ENCODE measurements at regions not wholly inside any gene's neighbourhood (a gene's known extent, or its start where the extent isn't known, plus 50 kb on each side); places are given as distances from the start of the nearest gene placed in this dataset.
A peak's percentile ranks its signal among the peaks of the same experiment; 100 is the strongest.

DNA sequence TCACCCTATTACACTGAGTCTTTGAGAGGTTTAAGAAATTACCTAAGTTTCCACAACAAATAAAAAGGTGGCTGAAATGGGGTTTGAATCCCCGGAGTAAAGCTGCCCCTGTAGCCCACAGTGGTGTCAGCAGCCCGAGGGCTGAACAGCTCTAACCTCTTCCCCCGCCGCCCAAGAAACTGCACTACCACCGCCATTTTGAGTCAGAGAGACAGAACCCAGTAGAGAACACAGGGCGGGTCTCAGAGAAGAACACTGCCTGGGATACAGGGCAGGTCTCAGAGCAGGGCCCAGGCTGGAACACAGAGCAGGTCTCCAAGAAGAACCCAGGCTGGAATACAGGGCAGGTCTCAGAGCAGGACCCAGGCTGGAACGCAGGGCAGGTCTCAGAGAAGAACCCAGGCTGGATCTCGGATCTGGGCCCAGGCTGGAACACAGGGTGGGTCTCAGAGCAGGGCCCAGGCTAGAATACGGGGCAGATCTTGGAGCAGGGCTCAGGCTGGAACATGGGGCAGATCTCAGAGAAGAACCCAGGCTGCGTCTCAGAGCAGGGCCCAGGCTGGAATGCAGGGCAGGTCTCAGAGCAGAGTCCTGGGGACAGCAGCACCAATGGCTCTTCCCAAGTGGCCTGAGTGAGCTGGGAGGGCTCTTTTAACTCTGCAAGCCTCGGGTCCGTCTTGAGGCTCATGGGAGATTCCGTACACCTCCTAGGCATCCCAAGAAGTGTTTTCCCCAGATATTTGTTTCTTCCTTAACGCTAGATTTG lies 85.9 kb upstream of the LANCL2 start:
- no peaks in the 10 kb centered on the region for H3K9me3 Mint-ChIP-seq
- H3K27ac Mint-ChIP-seq = no peak overlapping the region
- H3K36me3 Mint-ChIP-seq (ENCODE audit: low read depth) = no peaks in the 10 kb centered on the region
- no peaks in the 10 kb centered on the region for H3K4me1 Mint-ChIP-seq
- ChIA-PET CTCF (interaction anchor here (0.5 to 3.3 kb wide), 3 partner anchors 18 to 136 kb away, joined by 3 to 11 read pairs (median 3); no protein-coding TSS in a partner anchor), POLR2A (no interaction called here)
- H3K27me3 Mint-ChIP-seq = peaks cover 5% of the 10 kb centered on the region
- no peak for DNase-seq
- H3K4me3 Mint-ChIP-seq = no peak overlapping the region

DNA sequence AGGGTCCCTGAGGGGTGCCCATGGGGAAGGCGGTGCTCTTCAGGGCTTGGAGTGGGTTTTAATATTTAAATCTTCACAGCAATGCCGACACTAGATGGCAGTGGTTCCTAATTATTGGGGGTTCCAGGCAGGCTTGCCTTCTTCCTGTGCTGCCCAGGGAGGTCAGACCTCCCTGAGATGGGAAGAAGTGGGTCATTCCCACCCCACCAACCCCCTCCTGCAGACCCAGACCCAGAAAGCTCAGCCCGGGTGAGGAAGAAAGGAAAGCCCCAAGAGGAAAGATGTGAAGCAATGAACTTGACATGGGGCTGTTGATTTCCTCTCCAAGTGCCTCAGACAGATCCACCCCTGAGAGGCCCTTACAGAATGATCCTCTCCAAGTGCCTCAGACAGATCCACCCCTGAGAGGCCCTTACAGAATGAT lies 85.1 kb upstream of the LANCL2 start:
- H3K27ac Mint-ChIP-seq = no peak overlapping the region
- no peak overlapping the region for H3K4me3 Mint-ChIP-seq

GRCh38 chr7:55285665-55286064 lies 79.5 kb upstream of the LANCL2 start:
- H3K4me1 Mint-ChIP-seq = no peaks in the 10 kb centered on the region
- no peaks in the 10 kb centered on the region for H3K36me3 Mint-ChIP-seq (ENCODE audit: low read depth)
- POLR2A ChIA-PET = no interaction called here
- no peak for DNase-seq
- H3K27ac Mint-ChIP-seq = no peak overlapping the region
- no peak overlapping the region for H3K4me3 Mint-ChIP-seq
- no peaks in the 10 kb centered on the region for H3K9me3 Mint-ChIP-seq
- H3K27me3 Mint-ChIP-seq = peaks cover 34% of the 10 kb centered on the region
- CTCF ChIA-PET = no interaction called here

More for the DNA sequence above, 85.1 kb upstream of the LANCL2 start:
- POLR2A ChIA-PET = no interaction called here
- CTCF ChIA-PET = interaction anchor here (0.6 to 3.3 kb wide), 5 partner anchors 72 to 148 kb away, joined by 3 to 11 read pairs (median 3); no protein-coding TSS in a partner anchor
- Mint-ChIP-seq H3K4me1 (no peaks in the 10 kb centered on the region), H3K36me3 (ENCODE audit: low read depth) (no peaks in the 10 kb centered on the region), H3K9me3 (no peaks in the 10 kb centered on the region), H3K27me3 (peaks cover 5% of the 10 kb centered on the region)
- DNase-seq = peak; percentile 77

DNA sequence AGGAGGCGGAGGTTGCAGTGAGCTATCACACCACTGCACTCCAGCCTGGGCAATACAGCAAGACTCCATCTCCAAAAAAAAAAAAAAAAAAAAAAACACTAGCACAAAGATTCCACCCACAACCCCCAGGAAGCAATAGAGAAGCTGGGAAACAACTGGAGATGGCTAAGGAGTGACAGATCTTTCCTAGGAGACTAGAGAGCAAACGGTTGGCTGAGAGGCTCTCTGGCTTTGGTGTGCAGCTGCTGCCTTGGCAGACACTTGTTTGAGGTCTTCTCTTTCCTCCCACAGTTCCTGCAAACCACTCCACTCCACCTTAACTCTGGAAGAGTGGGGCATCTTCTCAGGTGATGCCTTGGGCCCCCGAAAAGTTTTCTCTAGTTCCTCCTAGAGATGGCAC lies 78.5 kb upstream of the LANCL2 start:
- no peak for DNase-seq
- ChIA-PET CTCF (no interaction called here), POLR2A (no interaction called here)
- no peak overlapping the region for H3K4me3 Mint-ChIP-seq
- H3K27ac Mint-ChIP-seq = no peak overlapping the region
- H3K27me3 Mint-ChIP-seq = peaks cover 44% of the 10 kb centered on the region
- H3K9me3 Mint-ChIP-seq = no peaks in the 10 kb centered on the region
- H3K4me1 Mint-ChIP-seq = no peaks in the 10 kb centered on the region
- H3K36me3 Mint-ChIP-seq (ENCODE audit: low read depth) = no peaks in the 10 kb centered on the region

- CTCF ChIA-PET = interaction anchor here (1.1 to 2.5 kb wide), 2 partner anchors 11 to 21 kb away, joined by 3 to 8 read pairs; no protein-coding TSS in a partner anchor
- no peak overlapping the region for H3K4me3 Mint-ChIP-seq
- H3K36me3 Mint-ChIP-seq (ENCODE audit: low read depth) = no peaks in the 10 kb centered on the region
- no peaks in the 10 kb centered on the region for H3K9me3 Mint-ChIP-seq
- no peaks in the 10 kb centered on the region for H3K4me1 Mint-ChIP-seq
- DNase-seq = no peak
- POLR2A ChIA-PET = no interaction called here
- peaks cover 59% of the 10 kb centered on the region for H3K27me3 Mint-ChIP-seq
- H3K27ac Mint-ChIP-seq = no peak overlapping the region
These were observed 76.9 kb upstream of the LANCL2 start for GRCh38 chr7:55288070-55288824.

- no peak overlapping the region for H3K27ac Mint-ChIP-seq
- H3K27me3 Mint-ChIP-seq = peaks cover 43% of the 10 kb centered on the region
- DNase-seq = no peak
- H3K9me3 Mint-ChIP-seq = no peaks in the 10 kb centered on the region
- POLR2A ChIA-PET = no interaction called here
- no peak overlapping the region for H3K4me3 Mint-ChIP-seq
- CTCF ChIA-PET = interaction anchor here (0.7 kb wide), 1 partner anchor 64 kb away, joined by 3 read pairs; no protein-coding TSS in a partner anchor
- no peaks in the 10 kb centered on the region for H3K4me1 Mint-ChIP-seq
- no peaks in the 10 kb centered on the region for H3K36me3 Mint-ChIP-seq (ENCODE audit: low read depth)
These were observed 69.1 kb upstream of the LANCL2 start for GRCh38 chr7:55296070-55296469.

DNA sequence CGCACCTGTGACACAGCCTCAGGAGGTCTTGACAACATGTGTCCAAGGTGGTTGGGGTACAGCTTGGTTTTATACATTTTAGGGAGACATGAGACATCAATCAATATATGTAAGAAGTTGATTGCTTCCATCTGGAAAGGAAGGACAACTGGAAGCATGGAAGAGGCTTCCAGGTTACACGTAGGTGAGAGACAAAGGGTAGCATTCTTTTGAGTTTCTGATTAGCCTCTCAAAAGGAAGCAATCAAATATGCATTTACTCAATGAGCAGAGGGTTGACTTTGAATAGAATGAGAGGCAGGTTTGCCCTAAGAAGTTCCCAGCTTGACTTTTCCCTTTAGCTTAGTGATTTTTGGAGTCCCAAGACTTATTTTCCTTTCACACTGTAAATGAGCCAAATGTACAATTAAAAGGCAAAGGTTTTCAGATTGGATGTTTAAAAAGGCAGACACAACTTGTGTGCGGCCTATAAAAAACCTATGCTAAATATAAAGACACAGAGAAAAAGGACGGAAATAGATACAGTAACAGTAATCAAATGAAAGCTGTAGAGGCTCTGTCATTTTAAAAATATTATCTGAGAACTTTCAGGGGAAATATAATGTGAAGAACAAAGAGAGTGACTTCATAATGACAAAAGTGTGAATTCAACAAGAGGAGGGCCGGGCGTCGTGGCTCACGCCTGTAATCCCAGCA lies 65.7 kb upstream of the LANCL2 start:
- no peak overlapping the region for H3K27ac Mint-ChIP-seq
- CTCF ChIA-PET = interaction anchor here (1.5 kb wide), 1 partner anchor 10 kb away, joined by 5 read pairs; no protein-coding TSS in a partner anchor

DNA sequence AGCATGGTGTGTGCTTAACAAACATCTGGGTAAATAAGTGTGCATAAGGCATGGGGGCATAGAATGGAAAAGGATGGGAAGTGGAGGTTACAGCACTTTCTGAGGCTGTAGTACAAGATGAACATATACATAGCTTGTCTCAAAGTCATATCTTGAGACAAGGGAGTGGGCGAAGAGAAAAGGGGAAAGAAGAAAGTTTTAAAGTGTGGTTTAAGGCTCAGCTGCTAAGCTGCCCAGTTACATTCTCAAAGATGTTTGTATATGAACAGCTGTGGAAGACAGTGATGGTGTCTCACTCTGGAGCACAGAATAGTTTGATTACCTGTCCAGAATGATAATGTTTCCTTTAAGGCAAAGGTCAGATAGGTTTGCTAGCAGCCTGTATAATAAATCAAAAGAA lies 61.9 kb upstream of the LANCL2 start:
- ChIA-PET POLR2A (no interaction called here), CTCF (no interaction called here)

More for the DNA sequence above, 65.7 kb upstream of the LANCL2 start:
- DNase-seq = no peak
- Mint-ChIP-seq H3K9me3 (no peaks in the 10 kb centered on the region), H3K27me3 (peaks cover 28% of the 10 kb centered on the region), H3K4me1 (no peaks in the 10 kb centered on the region), H3K36me3 (ENCODE audit: low read depth) (no peaks in the 10 kb centered on the region), H3K4me3 (no peak overlapping the region)
- POLR2A ChIA-PET = no interaction called here

DNA sequence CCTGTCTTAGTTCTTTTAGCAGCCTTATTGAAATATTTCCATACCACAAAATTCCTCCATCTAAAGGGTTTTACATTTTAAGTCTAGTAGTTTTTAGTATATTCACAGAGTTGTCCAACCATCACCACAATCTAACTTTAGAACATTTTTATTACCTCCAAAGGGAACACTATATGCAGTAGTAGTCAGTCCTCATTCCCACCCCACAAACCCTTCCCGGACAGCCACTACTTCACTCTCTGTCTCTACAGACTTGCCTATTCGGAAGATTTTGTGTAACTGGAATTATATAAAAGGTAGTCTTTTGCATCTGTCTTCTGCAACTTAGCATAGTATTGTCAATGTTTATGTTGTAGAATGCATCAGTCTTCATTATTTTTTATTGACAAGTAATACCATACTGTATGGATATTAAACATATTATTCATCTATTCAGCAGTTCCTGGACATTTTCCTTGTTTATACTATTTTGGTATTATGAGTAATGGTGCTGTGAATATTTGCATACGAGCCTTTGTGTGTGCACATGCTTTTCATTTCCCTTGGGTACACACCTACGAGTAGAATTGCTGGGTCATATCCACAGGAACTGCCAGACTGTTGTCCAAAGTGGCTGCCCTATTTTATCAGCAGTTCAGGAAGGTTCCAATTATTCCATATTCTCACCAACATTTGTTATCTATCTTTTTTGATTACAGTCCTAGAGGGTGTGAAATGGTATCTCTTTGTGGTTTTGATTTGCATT lies 60.9 kb upstream of the LANCL2 start:
- Mint-ChIP-seq H3K9me3 (peaks cover 2% of the 10 kb centered on the region), H3K4me1 (peaks cover 14% of the 10 kb centered on the region)

More for the DNA sequence above, 61.9 kb upstream of the LANCL2 start:
- H3K4me3 Mint-ChIP-seq = no peak overlapping the region
- H3K4me1 Mint-ChIP-seq = peaks cover 4% of the 10 kb centered on the region
- peaks cover 35% of the 10 kb centered on the region for H3K27me3 Mint-ChIP-seq
- H3K27ac Mint-ChIP-seq = no peak overlapping the region
- H3K36me3 Mint-ChIP-seq (ENCODE audit: low read depth) = no peaks in the 10 kb centered on the region
- DNase-seq = no peak
- H3K9me3 Mint-ChIP-seq = no peaks in the 10 kb centered on the region

DNA sequence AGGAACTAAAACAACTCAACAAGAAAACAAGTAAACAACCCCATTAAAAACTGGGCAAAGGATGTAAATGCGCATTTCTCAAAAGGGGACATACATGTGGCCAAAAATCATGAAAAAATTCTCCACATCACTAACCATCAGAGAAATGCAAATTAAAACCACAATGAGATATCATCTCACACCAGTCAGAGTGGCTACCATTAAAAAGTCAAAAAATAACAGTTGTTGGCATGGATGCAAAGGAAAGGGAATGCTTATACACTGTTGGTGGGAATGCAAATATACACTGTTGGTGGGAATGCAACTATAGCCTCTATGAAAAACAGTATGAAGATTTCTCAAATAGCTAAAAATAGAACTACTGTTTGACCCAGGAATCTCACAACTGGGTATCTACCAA lies 60.0 kb upstream of the LANCL2 start:
- Mint-ChIP-seq H3K27ac (no peak overlapping the region), H3K9me3 (peaks cover 2% of the 10 kb centered on the region), H3K27me3 (peaks cover 24% of the 10 kb centered on the region), H3K36me3 (ENCODE audit: low read depth) (no peaks in the 10 kb centered on the region), H3K4me3 (no peak overlapping the region), H3K4me1 (peaks cover 23% of the 10 kb centered on the region)
- DNase-seq = no peak
- CTCF ChIA-PET = no interaction called here
- POLR2A ChIA-PET = no interaction called here

More for the DNA sequence above, 60.9 kb upstream of the LANCL2 start:
- H3K36me3 Mint-ChIP-seq (ENCODE audit: low read depth) = no peaks in the 10 kb centered on the region
- no peak overlapping the region for H3K27ac Mint-ChIP-seq
- ChIA-PET CTCF (no interaction called here), POLR2A (no interaction called here)
- no peak overlapping the region for H3K4me3 Mint-ChIP-seq
- no peak for DNase-seq
- peaks cover 30% of the 10 kb centered on the region for H3K27me3 Mint-ChIP-seq

DNA sequence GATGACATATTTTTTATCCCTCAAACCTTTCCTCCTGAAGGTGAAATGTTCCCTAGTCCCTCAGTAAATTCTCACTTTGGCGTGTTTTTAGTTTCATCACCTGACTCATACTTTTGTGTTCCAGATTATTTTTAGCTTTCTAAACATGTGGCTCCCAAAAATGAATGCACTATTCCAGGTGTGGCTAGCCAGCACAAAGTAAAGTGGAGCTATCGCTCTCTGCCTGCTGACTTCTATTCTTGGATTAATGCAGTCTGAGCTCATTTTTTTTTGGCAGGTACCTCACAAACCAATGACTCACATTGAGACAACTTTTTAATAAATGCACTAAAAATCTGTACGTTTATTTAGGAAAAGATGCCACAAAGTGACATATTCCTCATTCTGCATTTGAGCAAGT lies 58.8 kb upstream of the LANCL2 start:
- H3K36me3 Mint-ChIP-seq (ENCODE audit: low read depth) = peaks cover 4% of the 10 kb centered on the region
- peaks cover 29% of the 10 kb centered on the region for H3K4me1 Mint-ChIP-seq
- ChIA-PET POLR2A (interaction anchor here (0.8 kb wide), 1 partner anchor 60 kb away, joined by 4 read pairs; no protein-coding TSS in a partner anchor), CTCF (interaction anchor here (0.9 to 1.4 kb wide), 2 partner anchors 14 to 16 kb away, joined by 3 to 4 read pairs; no protein-coding TSS in a partner anchor)
- no peak overlapping the region for H3K27ac Mint-ChIP-seq
- H3K4me3 Mint-ChIP-seq = no peak overlapping the region
- peaks cover 29% of the 10 kb centered on the region for H3K27me3 Mint-ChIP-seq
- no peak for DNase-seq
- H3K9me3 Mint-ChIP-seq = peaks cover 8% of the 10 kb centered on the region

DNA sequence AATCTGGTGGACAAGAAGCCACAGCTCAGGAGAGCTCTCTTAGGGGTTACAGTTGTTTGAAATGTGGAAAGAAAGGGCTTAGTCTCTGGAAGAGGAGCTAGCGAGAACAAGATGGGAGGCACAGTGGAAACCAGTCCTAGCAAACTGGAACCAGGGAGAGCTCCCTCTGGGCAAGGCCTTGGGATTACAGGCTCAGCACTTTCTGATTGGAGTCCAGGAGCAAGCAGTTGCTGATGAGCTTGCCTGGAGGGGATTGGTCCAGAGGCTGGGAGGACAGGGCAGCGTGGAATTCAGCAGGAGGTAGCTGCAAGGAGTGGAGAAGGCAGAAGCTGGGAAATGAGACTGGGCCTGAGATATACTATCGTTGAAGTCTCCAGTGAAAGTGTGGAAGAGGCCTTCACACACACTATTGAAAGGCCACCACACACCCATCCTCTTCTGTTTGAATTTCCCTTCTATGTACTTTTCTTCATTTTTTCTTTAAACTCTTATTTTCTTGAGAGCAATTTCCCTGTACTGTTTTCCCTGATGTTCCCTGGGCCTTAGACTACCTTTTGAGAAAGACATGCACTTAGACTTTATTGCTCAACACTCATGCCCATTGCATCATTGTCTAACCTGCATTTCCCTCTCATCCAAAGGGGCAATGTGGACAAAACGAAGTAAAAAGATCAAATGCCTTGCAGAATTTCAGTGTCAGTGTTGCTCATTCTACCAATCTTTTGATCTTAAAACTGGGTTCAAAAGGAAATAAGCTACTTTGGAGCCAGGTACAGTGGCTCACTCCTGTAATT lies 57.8 kb upstream of the LANCL2 start:
- Mint-ChIP-seq H3K36me3 (ENCODE audit: low read depth) (peaks cover 4% of the 10 kb centered on the region), H3K27ac (no peak overlapping the region), H3K4me3 (no peak overlapping the region), H3K27me3 (peaks cover 26% of the 10 kb centered on the region), H3K4me1 (peaks cover 31% of the 10 kb centered on the region), H3K9me3 (peaks cover 8% of the 10 kb centered on the region)
- ChIA-PET CTCF (interaction anchor here (0.6 to 1.4 kb wide), 4 partner anchors 13 to 294 kb away, joined by 3 to 4 read pairs (median 4); no protein-coding TSS in a partner anchor), POLR2A (no interaction called here)
- DNase-seq = no peak

Data from activated CD4-positive, alpha-beta T cell treated with anti-CD3 and anti-CD28 coated beads, Interleukin-2, amount 10 ng/mL, durations not matched to agents 7 days and 5 days (primary cell).